Smooth muscle cell (in vitro differentiated cells): ENCODE measurements at regions not wholly inside any gene's neighbourhood (a gene's known extent, or its start where the extent isn't known, plus 50 kb on each side); places are given as distances from the start of the nearest gene placed in this dataset.

Source experiments
- DNase-seq: peaks from one replicate; lab custom pipeline; 2025; ENCODE audit not compliant: unreplicated experiment; lab: John Stamatoyannopoulos, UW
- H2AFZ ChIP-seq: fragments of 200-600 bp; sonication (generic); 2 replicates; pipeline ENCODE4 v1.6.0; 2016; ENCODE audit warnings: antibody characterized with exemption, low read depth, mild to moderate bottlenecking
- H3F3A ChIP-seq: fragments of 200-600 bp; sonication (generic); 2 replicates; pipeline ENCODE4 v1.6.0; 2017; ENCODE audit warnings: antibody characterized with exemption, low read depth
- H3K27ac ChIP-seq: fragments of 200-600 bp; sonication (generic); 2 replicates; pipeline ENCODE4 v1.5.1; 2016; ENCODE audit warnings: low read depth, mild to moderate bottlenecking
- H3K27me3 ChIP-seq: fragments of 200-600 bp; sonication (generic); 2 replicates; pipeline ENCODE4 v1.6.1; 2016; ENCODE audit warnings: low read depth, mild to moderate bottlenecking
- H3K36me3 ChIP-seq: fragments of 200-600 bp; sonication (generic); 2 replicates; pipeline ENCODE4 v1.5.1; 2016; ENCODE audit warnings: low read depth
- H3K4me1 ChIP-seq: fragments of 200-600 bp; sonication (generic); 2 replicates; pipeline ENCODE4 v1.5.1; 2016; ENCODE audit warnings: low read depth
- H3K4me2 ChIP-seq: fragments of 200-600 bp; sonication (generic); 2 replicates; pipeline ENCODE4 v1.6.0; 2016; ENCODE audit warnings: mild to moderate bottlenecking
- H3K4me3 ChIP-seq: fragments of 200-600 bp; sonication (generic); 2 replicates; pipeline ENCODE4 v1.5.1; 2016; ENCODE audit warnings: mild to moderate bottlenecking
- H3K79me2 ChIP-seq: fragments of 200-600 bp; sonication (generic); 2 replicates; pipeline ENCODE4 v1.6.0; 2016; ENCODE audit warnings: low read depth, mild to moderate bottlenecking
- H3K9ac ChIP-seq: fragments of 200-600 bp; sonication (generic); 2 replicates; pipeline ENCODE4 v1.6.0; 2016; ENCODE audit warnings: low read depth
- H3K9me3 ChIP-seq: fragments of 200-600 bp; sonication (generic); replicated peaks from 2 replicates; pipeline ENCODE4 v1.5.1; 2016; ENCODE audit warnings: low read depth
- H4K20me1 ChIP-seq: fragments of 200-600 bp; sonication (generic); 2 replicates; pipeline ENCODE4 v1.6.0; 2016; ENCODE audit warnings: low read depth
- CTCF ChIP-seq: fragments of 200-600 bp; sonication (generic); IDR thresholded peaks from 2 replicates; pipeline ENCODE4 v1.5.1; 2017; ENCODE audit warnings: borderline replicate concordance, mild to moderate bottlenecking, antibody characterized with exemption; ENCODE audit not compliant: insufficient read depth, poor library complexity, severe bottlenecking
- WGBS: methylation state at CpG from one replicate; pipeline ENCODE4 v1.1.7; 2016; ENCODE audit warnings: low lambda C conversion rate; 5-methylcytosine and 5-hydroxymethylcytosine counted together

DNA sequence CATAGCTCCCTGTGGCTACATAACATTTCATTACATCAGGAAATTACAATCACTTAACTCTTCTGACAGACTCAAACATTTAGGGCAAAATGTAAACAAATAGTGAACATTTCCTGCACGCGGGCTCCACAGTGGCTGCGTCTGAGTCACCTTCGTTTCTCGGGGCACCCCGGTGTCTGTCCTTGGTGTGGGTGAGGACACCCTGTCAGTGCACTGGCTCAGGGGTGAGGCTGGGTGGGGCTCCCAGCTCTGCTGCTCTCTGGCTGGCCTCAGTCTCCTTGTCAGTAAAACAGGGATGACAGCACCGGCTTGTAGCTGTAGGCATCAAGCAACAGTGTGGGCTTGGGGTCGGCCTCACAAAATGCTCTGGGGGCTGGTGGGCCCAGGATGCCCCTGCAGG lies 237.1 kb upstream of the SHH start:
- H3K4me2 ChIP-seq: no peak overlapping the region
- H3K9ac ChIP-seq: no peak overlapping the region
- no peaks in the 10 kb centered on the region for H3F3A ChIP-seq
- H3K4me3 ChIP-seq: no peak overlapping the region
- H3K9me3 ChIP-seq: no peaks in the 10 kb centered on the region
- no peak overlapping the region for H3K27ac ChIP-seq
- no peak for DNase-seq
- TF ChIP-seq CTCF: no peak
- no peaks in the 10 kb centered on the region for H4K20me1 ChIP-seq
- H3K4me1 ChIP-seq: no peaks in the 10 kb centered on the region
- WGBS: 86% methylated on average over 8 of the region's 8 CpGs
- H3K27me3 ChIP-seq: no peaks in the 10 kb centered on the region
- no peaks in the 10 kb centered on the region for H3K79me2 ChIP-seq
- no peak overlapping the region for H2AFZ ChIP-seq
- H3K36me3 ChIP-seq: no peaks in the 10 kb centered on the region

DNA sequence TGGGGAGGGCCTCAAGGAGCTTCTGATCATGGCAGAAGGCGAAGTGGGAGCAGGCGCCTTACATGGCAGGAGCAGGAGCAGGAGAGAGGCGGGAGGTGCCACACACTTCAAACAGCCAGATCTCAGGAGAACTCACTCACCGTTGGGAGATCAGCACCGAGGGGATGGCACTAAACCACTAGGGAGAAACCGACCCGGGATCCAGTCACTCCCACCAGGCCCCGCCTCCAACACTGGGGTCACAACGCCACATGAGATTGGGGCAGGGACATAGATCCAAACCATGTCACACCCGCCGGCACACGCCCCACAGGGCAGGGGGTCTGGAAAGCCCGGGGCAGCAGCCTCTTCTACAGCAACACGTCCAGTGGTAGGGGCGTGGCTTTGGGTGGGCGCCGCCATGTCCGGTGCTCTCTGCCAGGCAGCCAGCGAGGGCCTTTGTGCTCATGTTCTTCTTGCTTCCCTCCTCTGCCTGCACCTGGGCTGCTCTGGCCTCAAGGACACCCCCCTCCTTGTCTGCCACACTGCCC lies 233.8 kb upstream of the SHH start:
- Histone ChIP-seq H3K9ac (no peak overlapping the region), H3F3A (no peaks in the 10 kb centered on the region), H3K4me1 (no peaks in the 10 kb centered on the region), H3K4me3 (no peak overlapping the region), H3K27ac (no peak overlapping the region), H4K20me1 (no peaks in the 10 kb centered on the region), H3K36me3 (no peaks in the 10 kb centered on the region), H3K27me3 (no peaks in the 10 kb centered on the region), H3K9me3 (no peaks in the 10 kb centered on the region), H2AFZ (no peak overlapping the region), H3K4me2 (no peak overlapping the region), H3K79me2 (no peaks in the 10 kb centered on the region)
- DNase-seq: no peak
- TF ChIP-seq CTCF: no peak
- whole genome bisulfite sequencing: 92% methylated on average over 19 of the region's 19 CpGs

GRCh38 chr7:156043416-156044178 lies 231.3 kb upstream of the SHH start:
- H3K4me2 ChIP-seq: no peak overlapping the region
- H3K9ac ChIP-seq: no peak overlapping the region
- no peaks in the 10 kb centered on the region for H3F3A ChIP-seq
- H3K36me3 ChIP-seq: no peaks in the 10 kb centered on the region
- no peak for DNase-seq
- no peaks in the 10 kb centered on the region for H3K4me1 ChIP-seq
- no peak overlapping the region for H3K27ac ChIP-seq
- no peaks in the 10 kb centered on the region for H3K27me3 ChIP-seq
- H3K79me2 ChIP-seq: no peaks in the 10 kb centered on the region
- no peak overlapping the region for H2AFZ ChIP-seq
- 88% methylated on average over 26 of the region's 26 CpGs for WGBS
- no peak overlapping the region for H3K4me3 ChIP-seq
- TF ChIP-seq CTCF: no peak
- H3K9me3 ChIP-seq: no peaks in the 10 kb centered on the region
- H4K20me1 ChIP-seq: no peaks in the 10 kb centered on the region

GRCh38 chr7:156041398-156041797 lies 229.1 kb upstream of the SHH start:
- Histone ChIP-seq H3K4me1 (no peaks in the 10 kb centered on the region), H4K20me1 (no peaks in the 10 kb centered on the region), H3K27me3 (no peaks in the 10 kb centered on the region), H3K79me2 (no peaks in the 10 kb centered on the region), H3K36me3 (no peaks in the 10 kb centered on the region), H3F3A (no peaks in the 10 kb centered on the region), H3K4me3 (no peak overlapping the region), H3K4me2 (no peak overlapping the region), H2AFZ (no peak overlapping the region), H3K9ac (no peak overlapping the region), H3K9me3 (no peaks in the 10 kb centered on the region), H3K27ac (no peak overlapping the region)
- DNase-seq: no peak
- no peak for TF ChIP-seq CTCF
- WGBS: 81% methylated on average over 15 of the region's 15 CpGs
